Cerebellar cortex (tissue), 1 donor: ENCODE measurements at regions not wholly inside any gene's neighbourhood (a gene's known extent, or its start where the extent isn't known, plus 50 kb on each side); places are given as distances from the start of the nearest gene placed in this dataset.
"Not testable (repeated sequence)": the region's sequence is repeated elsewhere in the genome, so short reads cannot be mapped to it uniquely, and the experiment has no call there.

Source experiments
- DNase-seq: peaks from one replicate; pipeline ENCODE4 v3.0.0-alpha.2; 2015; ENCODE audit warnings: low spot score

DNA sequence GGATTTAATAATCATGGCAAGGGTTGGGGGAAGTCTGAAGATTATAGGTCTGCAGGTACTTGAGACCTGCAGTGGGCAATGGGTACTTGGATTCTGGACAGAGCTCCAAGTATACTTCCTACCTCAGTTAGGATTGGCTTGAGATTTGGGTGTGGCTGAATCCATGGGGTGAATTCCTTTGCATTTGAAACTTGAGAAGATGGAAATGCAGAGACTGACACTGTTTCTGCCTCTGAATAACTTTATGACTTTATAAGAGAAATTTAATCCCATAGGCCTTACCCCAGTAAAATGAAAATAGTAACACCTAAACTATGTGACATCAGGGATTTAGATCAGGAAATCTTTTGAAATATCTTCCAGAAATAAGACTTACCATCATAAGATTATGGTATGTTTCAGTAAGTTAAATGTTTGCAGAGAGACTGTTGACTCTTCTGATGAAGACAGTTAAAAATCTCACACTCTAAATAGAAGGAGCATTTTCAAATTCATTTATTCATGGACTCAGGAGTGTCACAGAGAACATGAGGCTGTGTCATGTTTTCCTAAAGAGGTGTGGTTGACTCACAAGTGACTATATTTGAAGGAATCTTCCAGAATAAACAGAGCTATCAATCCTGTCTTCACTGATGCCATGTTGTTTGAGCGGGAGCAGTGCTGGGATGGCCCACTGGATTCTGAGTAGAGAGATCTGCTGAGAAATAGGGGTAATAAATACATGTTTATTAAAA is 513.5 kb upstream of the NR3C2 start:
- DNase-seq = no peak

DNA sequence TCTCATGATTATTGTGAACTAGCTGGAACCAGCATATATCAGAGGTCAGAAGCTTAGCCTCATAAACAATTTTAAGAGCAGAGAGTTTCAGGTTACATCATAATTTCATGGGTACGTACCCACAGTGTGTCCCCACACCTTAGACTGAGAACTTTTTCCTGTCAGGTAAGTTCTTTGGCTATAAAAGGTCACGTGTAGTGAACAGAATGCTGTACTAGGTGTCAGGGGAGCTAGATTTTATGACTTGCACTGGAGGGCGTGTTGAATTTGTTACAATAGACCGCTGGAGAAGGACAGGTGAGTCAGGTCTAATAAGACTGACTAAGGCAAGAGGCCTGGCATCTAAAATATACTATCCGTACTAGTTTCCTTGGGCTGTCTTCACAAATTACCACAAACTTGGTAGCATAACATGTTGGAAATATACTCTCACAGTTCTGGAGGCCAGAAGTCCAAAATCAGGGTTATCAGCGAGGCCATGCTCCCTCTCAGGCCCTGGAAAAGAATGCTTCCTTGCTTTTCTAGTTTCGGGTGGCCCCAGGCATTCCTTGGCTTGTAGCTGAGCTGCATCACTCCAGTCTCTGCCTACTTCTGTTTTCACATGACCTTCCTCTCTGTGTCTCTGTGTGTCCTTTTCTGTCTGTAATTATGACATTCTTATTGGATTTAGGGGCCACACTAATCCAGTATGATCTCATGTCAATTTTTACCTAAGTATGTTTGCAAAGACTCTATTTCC is 512.0 kb upstream of the NR3C2 start:
- no peak for DNase-seq

DNA sequence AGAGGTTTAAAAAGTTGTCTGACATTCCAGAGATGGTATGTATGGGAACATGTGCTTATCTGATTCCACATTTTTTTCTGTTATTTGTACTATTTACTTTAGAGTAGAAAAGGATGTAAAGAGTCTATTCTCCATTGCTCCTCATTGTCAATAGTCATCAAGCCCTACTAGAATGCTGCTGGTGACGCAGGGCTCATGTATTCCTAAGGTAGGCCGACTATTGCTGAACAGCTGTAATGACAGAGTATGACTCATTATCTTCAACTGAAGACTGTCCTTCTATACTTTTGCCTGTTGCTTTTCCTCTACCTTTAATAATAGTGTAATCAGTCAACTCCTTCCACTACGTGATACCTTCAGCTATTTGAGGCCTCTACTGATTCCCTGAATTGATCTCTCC is 509.1 kb upstream of the NR3C2 start:
- no peak for DNase-seq

DNA sequence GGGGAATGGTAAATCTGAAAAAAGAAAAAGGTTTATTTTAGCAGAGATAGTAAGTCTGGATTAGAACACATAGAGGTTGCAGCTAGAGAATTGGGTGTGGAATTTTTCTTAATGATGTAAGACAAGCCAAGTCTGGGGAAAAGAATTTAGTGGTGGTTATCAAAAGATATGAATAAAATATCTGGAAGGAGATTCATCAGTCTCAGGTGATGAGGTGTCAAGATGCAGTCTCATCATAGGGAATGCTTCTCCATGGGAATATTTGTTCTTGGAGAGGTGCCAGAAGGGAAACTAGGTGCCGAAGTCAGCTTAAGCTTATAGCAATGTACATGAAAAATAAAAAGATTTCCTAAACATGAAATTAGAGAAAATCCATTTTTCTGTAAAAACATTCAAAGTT is 504.1 kb upstream of the NR3C2 start:
- no peak for DNase-seq

DNA sequence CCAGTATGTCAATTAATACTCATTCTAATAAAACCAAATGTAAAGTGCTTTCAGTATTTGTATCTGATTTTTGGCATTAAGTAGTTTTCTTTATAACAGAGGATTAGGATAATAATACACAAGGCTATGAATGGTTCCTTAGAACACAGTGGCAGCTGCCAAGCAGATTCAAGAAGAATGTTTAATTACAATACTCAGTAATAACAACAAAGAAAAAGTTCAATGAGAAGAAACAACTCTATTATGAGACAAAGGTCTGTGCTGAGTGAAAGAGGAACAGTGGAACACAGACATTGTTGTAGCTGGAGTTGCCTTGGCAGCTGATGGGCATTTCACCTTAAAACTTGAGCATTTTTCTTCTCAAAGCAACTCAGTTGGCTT is 502.6 kb upstream of the NR3C2 start:
- DNase-seq = no peak

DNA sequence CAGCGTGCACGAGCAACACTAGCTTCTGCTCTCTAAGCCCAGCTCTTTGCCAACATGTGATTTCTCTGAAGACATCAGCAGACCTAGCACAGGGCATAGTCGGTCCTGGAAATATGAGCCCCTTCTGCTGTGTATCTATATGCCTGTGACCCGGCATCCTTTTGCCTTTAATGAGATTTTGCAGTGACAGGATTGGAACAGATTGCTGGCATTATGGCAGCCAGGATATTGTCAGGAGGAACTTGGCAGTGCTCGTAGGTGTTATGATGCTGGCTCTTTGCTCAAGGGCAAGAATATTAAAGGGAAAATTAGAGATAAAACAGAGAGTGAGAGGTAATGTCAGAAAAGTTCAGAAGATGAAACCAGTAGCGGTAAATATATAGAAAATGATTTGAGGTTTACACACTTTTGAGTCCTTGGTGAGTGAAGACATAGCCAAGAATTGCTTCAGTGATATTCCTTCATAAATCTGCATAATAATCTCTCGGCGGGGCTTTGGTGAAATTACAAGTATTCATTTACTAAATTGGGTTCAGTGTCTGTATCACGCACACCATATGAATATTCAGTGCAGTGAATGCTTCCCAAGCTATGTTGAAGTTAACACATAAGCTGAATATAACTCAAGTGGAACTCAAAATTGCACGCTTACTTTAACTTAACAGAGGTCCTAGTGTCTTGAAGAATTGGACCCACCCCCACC is 502.1 kb upstream of the NR3C2 start:
- peak; percentile 10 for DNase-seq

DNA sequence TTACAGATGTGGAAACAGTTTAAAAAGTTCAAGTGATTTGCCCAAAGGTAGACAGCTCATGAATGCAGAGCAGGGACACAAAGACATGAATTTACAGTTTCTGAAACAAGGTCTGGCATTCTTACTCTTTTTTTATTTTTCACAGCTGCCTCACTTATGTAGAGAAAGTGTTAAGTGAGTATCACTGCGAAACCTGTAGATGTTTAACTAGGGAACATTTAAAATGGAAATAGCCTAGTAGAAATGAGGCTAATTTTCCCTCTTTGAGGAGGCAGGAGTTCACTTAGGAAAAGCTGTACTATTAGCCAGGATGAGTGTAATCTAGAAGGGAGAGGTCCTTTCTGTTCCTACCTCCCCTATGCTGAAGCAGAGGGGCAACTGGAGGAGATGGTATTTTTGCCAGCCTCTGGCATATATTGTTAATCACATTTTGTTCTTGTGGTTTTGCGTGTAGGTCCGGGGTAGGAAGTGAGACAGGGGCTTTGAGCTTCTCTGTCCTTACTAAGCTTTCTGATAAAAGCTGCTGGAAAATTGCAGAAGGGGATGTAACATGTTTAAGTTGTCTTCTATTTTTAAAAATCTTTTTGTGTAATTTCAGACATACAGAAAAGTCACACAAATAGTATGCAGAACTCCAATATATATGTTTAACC is 492.8 kb upstream of the NR3C2 start:
- DNase-seq = no peak

DNA sequence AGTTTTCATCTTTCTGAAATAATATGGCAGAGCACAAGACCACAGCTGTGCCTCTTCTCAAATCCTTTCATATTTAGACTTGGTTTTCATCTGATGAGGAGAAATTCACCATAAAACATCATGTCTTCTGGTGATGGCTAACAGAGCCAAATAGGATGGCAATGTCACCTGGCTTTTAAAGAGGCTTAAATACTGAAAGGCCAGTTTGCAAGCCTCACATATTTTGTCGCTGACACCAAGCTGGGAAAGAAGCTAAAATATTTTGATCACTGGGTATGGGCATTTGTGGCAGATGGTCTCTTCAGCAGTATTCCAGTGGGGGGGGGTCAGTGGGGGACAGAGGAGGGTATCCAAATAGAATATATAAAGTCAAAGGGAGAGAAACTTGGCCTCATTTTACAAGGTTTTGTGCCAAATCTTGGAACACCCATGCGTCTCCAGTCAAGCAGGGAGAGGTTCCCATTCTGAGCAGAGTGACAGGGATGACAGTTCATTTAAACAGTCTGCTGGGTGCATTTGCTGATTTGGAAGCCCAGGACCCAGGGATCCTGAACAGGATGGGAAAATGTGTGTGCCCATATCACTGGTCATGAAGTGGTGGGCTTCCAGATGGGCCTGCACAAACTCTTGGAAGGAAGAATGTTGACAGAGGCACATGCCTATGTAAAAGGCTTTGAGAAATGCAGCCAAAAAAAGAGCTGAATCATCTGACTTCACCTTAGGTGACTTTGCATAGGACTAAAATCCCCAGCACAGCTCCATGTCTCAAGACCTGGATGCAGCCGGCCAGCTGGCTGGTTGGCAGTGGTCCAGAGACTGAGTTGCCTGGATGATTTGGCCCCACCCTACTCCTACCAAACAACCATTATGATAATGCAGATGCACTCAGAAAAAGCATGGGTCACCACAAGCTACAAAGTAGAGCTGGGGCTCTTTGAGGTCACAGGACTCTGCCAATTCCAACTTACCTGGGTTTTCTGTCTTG is 484.4 kb upstream of the NR3C2 start:
- DNase-seq = peak; percentile 38

DNA sequence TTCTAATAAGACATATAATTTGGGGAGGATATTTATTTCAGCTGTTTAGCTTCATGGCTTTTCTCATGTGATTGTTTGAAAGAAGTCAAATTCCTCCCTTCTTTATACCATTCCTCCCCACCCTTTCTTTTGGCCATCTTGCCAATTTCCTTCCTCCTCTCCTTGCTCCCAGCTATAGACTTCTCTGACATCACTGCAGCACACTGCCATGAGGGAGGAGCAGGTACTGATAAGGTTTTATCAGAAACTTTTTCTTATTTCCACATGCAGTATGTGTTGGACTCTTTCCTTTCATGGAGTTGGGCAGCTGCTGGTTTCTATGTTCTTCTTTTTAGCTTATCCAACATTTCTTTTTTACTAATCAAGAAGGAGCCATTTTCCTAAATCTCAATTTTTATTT is 481.7 kb upstream of the NR3C2 start:
- no peak for DNase-seq

DNA sequence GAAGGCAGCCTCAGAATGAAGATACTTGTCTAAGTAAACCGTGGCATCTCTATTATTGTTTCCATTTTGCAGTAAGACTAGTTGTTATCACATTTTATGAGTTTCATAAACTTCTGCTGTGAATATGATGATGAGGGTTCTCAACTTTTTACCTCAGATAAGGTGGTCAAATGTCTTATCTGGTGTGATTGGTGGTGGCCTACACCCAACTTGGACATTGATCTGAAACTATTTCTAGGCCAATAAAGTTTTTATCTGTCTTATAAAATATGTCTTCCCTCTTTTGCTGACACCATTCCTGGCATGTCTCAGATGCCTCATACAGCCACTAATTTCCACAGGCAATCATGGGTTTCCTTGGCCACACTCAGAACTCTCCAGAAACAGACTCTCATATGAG is 480.3 kb upstream of the NR3C2 start:
- no peak for DNase-seq

DNA sequence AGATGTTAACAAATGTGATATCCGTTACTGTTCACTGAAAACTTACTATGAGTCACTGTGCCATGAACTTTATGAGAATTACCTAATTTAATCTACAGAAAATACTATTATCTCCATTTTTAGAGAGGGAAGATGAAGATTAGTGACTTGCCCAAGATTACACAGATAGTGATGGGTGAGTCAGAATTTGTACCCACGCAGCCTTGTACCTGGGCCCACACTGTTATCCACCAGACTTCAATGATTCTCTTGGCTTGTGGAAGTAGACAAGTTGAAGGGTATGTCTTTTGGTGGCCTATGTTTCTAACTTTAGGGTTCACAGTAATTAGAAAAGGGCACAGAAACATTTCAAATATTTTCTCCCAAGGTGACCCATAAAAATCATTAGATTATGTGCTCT is 472.5 kb upstream of the NR3C2 start:
- no peak for DNase-seq

DNA sequence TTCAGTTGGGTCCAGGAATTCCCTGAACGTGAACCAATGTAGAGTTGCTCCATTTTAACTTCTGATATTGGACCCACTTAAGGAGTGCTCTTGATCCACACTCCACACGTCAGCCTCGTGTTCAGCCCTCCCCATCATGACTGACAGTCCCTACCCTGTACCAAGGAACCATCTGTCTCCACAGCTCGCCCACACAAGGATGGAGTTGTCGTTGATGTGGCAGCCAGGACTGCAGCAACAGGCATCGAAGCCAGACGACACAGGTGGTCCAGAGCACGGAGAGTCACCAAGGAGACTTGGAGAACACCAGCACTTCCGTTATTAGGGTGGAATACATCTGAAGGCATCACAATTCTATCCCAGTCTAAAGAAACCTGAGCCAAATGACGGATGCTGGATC is 472.1 kb upstream of the NR3C2 start:
- DNase-seq = no peak

DNA sequence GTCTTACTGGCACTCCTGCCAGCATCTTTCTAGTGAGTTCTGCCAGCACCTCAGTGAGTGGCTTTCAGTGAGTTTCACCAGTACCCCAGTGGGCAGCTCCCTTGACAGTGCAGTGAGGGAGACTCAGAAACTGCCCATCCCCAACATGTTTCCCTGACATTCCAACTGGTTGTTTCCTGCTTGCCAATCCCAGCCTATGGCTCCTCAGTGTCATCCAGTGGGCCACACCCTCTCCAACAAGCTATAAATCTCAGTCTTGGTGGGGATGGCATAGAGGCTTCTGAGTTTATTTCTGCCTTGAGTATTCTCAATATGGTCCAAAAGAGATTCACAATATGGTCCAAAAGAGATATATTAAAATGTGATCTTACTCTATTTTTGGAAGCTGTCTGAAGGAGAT is 461.2 kb upstream of the NR3C2 start:
- no peak for DNase-seq

DNA sequence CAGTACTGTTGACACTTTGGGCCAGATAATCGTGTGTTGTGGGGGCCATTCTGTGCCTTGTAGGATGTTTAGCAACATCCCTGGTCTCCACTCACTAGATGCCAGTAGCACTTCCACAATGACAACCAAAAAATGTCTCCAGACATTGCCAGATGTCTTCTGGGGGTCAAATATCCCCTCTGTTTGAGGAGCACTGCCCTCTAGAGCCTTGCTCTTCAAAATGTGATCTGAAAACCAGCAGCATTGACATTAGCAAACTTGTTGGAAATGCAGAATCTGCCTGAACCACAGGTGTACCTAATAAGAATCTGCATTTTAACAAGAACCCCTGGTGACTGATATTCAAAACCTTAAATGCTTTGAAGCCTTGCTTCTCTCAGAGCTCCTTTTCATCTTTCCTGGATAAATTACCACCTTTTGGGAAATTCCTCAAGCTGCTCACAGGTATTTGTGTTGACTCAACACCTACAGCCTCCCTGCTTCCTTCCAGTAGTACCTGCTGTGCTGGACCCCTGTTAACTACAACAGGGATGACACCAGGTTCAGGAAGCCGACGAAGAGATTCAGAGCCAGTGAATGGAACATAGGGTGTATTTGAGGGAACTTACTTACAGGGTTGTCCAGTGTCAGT is 459.0 kb upstream of the NR3C2 start:
- no peak for DNase-seq

DNA sequence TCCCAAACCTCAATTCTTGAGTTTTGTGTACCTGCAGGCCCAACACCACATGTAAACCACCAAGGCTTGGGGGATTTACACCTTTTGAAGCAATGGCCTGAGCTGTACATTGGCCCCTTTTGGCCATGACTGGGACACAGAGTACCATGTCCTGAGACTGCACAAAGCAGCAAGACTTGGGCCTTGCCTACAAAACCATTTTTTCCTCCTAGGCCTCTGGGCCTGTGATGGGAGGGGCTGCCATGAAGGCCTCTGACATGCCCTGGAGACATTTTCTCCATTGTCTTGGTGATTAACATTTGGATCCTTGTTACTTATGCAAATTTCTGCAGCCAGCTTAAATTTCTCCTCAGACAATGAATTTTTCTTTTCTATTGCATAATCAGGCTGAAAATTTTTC is 455.9 kb upstream of the NR3C2 start:
- DNase-seq = not testable (repeated sequence)

DNA sequence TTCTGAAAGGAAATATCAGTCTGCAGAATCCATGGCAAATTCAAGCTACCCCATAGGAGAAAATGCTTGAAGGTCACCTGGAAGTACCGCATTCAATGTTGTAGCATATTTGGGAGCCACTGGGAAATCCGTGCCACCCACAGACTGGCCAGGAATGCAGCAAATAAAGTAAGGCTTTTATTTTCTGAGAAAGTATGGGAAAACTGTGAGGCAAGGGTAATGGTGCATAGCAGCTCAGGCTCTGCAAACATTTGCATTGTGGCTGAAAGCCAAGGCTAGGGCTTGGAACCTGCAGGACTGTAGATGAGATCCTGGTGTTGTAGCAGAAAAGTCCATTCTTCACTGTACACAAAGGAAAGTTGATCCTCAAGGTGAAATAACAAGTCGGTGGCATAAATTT is 450.9 kb upstream of the NR3C2 start:
- no peak for DNase-seq

DNA sequence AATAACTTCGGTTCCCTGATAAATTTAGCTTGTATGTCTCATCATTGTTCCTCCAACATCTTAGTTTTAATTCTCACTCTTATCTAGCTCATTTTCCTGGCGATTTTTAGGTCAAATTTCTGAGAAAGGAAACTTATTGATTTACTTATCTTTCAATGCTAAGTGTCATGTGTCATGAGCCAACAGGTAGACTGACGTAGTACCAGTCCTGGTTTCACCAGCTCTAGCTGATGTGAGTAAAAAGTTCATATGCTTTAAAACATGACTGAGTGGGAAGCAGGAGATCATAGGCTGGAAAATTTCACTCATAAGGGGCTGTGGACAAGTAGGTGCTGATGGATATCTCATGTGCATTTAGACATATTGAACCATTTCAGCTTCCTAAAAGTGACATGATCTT is 441.7 kb upstream of the NR3C2 start:
- no peak for DNase-seq

DNA sequence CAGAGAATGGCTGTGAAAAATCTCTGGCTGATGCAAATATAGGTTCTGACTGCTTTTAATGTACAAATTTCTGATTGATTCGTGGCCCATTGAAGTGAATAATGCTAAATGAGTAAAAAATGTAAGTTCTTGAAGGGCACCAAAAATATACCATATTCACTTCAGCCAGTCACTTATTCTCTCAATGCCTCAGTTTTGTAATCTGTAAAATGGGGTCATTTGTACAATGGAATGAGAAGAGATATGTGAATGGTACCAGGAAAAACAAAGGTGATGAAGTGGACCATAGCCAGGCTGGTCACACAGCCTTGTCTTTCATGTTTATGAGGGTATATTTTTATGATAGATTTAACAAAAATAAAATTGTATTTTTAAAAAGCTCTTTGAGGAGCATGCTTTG is 441.2 kb upstream of the NR3C2 start:
- DNase-seq = no peak

DNA sequence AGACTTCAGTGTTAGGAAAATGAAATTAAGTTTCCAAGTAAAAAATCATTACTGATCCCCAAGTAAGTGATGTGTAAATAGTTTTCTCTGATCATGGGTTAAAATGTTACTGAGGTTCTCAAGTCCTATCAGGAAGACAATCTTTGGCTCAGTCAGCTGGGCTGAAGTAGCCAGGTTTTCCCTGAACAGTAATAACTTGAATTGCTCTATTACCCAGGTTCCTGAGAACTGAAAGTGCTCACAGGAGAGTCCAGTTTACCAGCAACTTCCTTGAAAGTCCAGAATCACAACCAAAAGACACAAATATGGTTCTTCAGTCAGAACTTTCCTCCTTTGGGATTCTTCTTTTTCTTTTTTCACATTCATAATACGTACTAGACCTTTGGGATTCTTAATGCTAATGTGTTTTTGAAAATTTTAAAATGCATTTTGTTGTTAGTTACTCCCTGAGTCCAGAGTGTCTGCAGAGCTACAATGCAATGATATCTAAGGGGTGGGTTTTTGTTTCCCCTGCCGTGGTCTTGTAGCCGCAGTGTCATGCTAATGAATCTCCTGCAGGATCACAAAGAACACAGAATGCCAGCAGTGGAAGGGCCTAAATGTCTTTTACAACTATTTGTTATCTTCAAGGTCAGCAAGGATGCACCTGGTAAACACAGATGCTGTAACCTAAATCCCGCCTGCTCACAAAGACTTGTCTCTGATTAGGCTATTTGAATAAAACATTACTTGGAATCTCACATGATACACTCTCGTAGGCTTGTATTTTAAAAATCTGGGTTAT is 439.8 kb upstream of the NR3C2 start:
- DNase-seq = no peak

DNA sequence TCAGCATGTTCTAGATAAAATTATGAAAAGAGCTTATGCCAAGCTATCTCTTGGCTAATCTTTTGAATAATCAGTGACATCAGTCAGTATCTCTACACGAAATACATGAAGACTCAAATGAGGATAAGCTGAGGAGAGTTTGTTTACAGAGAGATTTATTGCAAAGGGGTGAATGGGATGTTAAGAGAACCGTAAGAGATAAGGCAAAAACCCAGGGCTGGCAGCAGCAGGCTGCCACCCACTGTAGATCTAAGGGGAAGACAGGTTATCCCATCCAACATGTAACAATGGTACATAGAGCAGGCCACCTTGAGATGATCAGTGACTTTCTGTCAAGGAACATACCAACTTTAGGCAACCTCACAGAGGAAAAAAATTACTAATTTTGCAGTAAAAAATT is 432.1 kb upstream of the NR3C2 start:
- DNase-seq = no peak
